Stomach (tissue), 4 donors: ENCODE measurements at regions not wholly inside any gene's neighbourhood (a gene's known extent, or its start where the extent isn't known, plus 50 kb on each side); places are given as distances from the start of the nearest gene placed in this dataset.

ENCODE experiments used
- POLR2A ChIP-seq, 4 donors: fragments of 450-650 bp; IDR thresholded peaks; one replicate each; pipeline ENCODE4 v1.6.1; 2016; ENCODE audit warnings: antibody characterized with exemption in 4 of 4, control low read depth in 2 of 4, mild to moderate bottlenecking in 1 of 4, moderate library complexity in 1 of 4
- POLR2AphosphoS5 ChIP-seq, 3 donors: sonication (generic); formaldehyde crosslinking; IDR thresholded peaks; one replicate each; pipeline ENCODE4 v1.6.1; 2016; ENCODE audit warnings: antibody characterized with exemption in 3 of 3
- TF ChIP-seq, protein P1 (sequence below), 7 experiments: fragments of 450-650 bp in 4 of 7; fragments of 200-600 bp in 3 of 7; sonication (generic) in 3 of 7; IDR thresholded peaks; one replicate each; pipeline ENCODE4 v1.5.1; 2016 to 2019; ENCODE audit warnings: antibody characterized with exemption in 7 of 7, control low read depth in 2 of 7, mild to moderate bottlenecking in 1 of 7

DNA sequence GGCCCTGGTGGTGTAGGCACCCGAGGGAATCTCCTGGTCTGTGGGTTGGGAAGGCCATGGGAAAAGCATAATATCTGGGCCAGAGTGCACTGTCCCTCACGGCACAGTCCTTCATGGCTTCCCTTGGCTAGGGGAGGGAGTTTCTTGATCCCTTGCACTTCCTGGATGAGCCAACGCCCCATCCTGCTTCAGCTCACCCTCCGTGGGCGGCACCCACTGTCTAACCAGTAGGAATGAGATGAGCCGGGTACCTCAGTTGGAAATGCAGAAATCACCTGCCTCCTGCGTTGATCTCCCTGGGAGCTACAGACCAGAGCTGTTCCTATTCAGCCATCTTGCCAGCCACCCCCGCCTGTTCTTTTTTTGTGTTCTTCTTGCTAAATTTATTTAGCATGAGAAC lies 134.4 kb downstream of the LEPR start:
- TF ChIP-seq, protein P1, sequence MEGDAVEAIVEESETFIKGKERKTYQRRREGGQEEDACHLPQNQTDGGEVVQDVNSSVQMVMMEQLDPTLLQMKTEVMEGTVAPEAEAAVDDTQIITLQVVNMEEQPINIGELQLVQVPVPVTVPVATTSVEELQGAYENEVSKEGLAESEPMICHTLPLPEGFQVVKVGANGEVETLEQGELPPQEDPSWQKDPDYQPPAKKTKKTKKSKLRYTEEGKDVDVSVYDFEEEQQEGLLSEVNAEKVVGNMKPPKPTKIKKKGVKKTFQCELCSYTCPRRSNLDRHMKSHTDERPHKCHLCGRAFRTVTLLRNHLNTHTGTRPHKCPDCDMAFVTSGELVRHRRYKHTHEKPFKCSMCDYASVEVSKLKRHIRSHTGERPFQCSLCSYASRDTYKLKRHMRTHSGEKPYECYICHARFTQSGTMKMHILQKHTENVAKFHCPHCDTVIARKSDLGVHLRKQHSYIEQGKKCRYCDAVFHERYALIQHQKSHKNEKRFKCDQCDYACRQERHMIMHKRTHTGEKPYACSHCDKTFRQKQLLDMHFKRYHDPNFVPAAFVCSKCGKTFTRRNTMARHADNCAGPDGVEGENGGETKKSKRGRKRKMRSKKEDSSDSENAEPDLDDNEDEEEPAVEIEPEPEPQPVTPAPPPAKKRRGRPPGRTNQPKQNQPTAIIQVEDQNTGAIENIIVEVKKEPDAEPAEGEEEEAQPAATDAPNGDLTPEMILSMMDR (IDR thresholded peaks at IDR 0.05), result no peak
- TF ChIP-seq POLR2AphosphoS5 (IDR thresholded peaks at IDR 0.05) (no peak), POLR2A (IDR thresholded peaks at IDR 0.05) (no peak)
